ENCODE measurements at regions not wholly inside any gene's neighbourhood (a gene's known extent, or its start where the extent isn't known, plus 50 kb on each side); places are given as distances from the start of the nearest gene placed in this dataset.

GRCh38 chr6:51502996-51503395, 584.4 kb downstream of the PKHD1 start:
- Histone ChIP-seq H3K9ac (ENCODE audit: control insufficient read depth, extremely low read depth, insufficient read depth, low read length) (no peak overlapping the region), H3K4me1 (ENCODE audit: control insufficient read depth, extremely low read depth, insufficient read depth, low read length) (peaks cover 7% of the 10 kb centered on the region), H3K4me2 (ENCODE audit: control insufficient read depth, extremely low read depth, insufficient read depth, low read depth, low read length) (no peak overlapping the region), H3K9me1 (ENCODE audit: control insufficient read depth, extremely low read depth, insufficient read depth, low read length) (no peaks in the 10 kb centered on the region), H3K27me3 (ENCODE audit: control insufficient read depth, extremely low read depth, insufficient read depth, low read length) (no peaks in the 10 kb centered on the region), H3K79me2 (ENCODE audit: control insufficient read depth, insufficient read depth, low read length) (no peaks in the 10 kb centered on the region), H3K36me3 (ENCODE audit: control insufficient read depth in 2 of 2, extremely low read depth in 1 of 2, insufficient read depth in 2 of 2, low read length in 2 of 2) (no peaks in the 10 kb centered on the region), H4K20me1 (ENCODE audit: control insufficient read depth, extremely low read depth, insufficient read depth, low read length) (no peaks in the 10 kb centered on the region), H3K4me3 (ENCODE audit: control insufficient read depth in 2 of 3, extremely low read depth in 1 of 3, insufficient read depth in 2 of 3, low read depth in 1 of 3, low read length in 3 of 3) (no peak overlapping the region), H3K27ac (ENCODE audit: control insufficient read depth, insufficient read depth, low read length) (no peak overlapping the region), H3K9me3 (ENCODE audit: control insufficient read depth, low read depth, low read length) (no peaks in the 10 kb centered on the region), H2AFZ (ENCODE audit: control insufficient read depth, low read length) (no peak overlapping the region)
- TF ChIP-seq CTCF (optimal IDR thresholded peaks at IDR 0.05 in 1 of 3, IDR thresholded peaks at IDR 0.05 in 1 of 3, conservative IDR thresholded peaks at IDR 0.05 in 1 of 3; ENCODE audit: extremely low read depth in 1 of 3, insufficient read depth in 2 of 3, low read length in 3 of 3), result no peak
- no peak for TF ChIP-seq EZH2 (IDR thresholded peaks at IDR 0.05; ENCODE audit: low read length)
- DNase-seq (ENCODE audit: low read depth, low spot score) (no peak), FAIRE-seq (no peak)
- dilution Hi-C loops (cut with MboI; ENCODE audit: extremely low pct_ligation_motif_present, low sequenced_read_pairs), result no loop called here

GRCh38 chr6:51505434-51505833, 582.0 kb downstream of the PKHD1 start:
- dilution Hi-C loops (cut with MboI; ENCODE audit: extremely low pct_ligation_motif_present, low sequenced_read_pairs), result no loop called here
- Histone ChIP-seq H3K9me1 (ENCODE audit: control insufficient read depth, extremely low read depth, insufficient read depth, low read length) (no peaks in the 10 kb centered on the region), H3K4me3 (ENCODE audit: control insufficient read depth in 2 of 3, extremely low read depth in 1 of 3, insufficient read depth in 2 of 3, low read depth in 1 of 3, low read length in 3 of 3) (no peak overlapping the region), H3K36me3 (ENCODE audit: control insufficient read depth in 2 of 2, extremely low read depth in 1 of 2, insufficient read depth in 2 of 2, low read length in 2 of 2) (no peaks in the 10 kb centered on the region), H3K79me2 (ENCODE audit: control insufficient read depth, insufficient read depth, low read length) (no peaks in the 10 kb centered on the region), H2AFZ (ENCODE audit: control insufficient read depth, low read length) (no peak overlapping the region), H3K4me1 (ENCODE audit: control insufficient read depth, extremely low read depth, insufficient read depth, low read length) (peaks cover 7% of the 10 kb centered on the region), H3K9ac (ENCODE audit: control insufficient read depth, extremely low read depth, insufficient read depth, low read length) (no peak overlapping the region), H3K27me3 (ENCODE audit: control insufficient read depth, extremely low read depth, insufficient read depth, low read length) (no peaks in the 10 kb centered on the region), H3K4me2 (ENCODE audit: control insufficient read depth, extremely low read depth, insufficient read depth, low read depth, low read length) (no peak overlapping the region), H3K27ac (ENCODE audit: control insufficient read depth, insufficient read depth, low read length) (no peak overlapping the region), H3K9me3 (ENCODE audit: control insufficient read depth, low read depth, low read length) (no peaks in the 10 kb centered on the region), H4K20me1 (ENCODE audit: control insufficient read depth, extremely low read depth, insufficient read depth, low read length) (no peaks in the 10 kb centered on the region)
- TF ChIP-seq EZH2 (IDR thresholded peaks at IDR 0.05; ENCODE audit: low read length) (no peak), CTCF (optimal IDR thresholded peaks at IDR 0.05 in 1 of 3, IDR thresholded peaks at IDR 0.05 in 1 of 3, conservative IDR thresholded peaks at IDR 0.05 in 1 of 3; ENCODE audit: extremely low read depth in 1 of 3, insufficient read depth in 2 of 3, low read length in 3 of 3) (no peak)
- DNase-seq (ENCODE audit: low read depth, low spot score) (no peak), FAIRE-seq (peak; percentile 51)

Measured in keratinocyte (primary cell).